Tibial artery (tissue), 4 donors: ENCODE measurements at regions not wholly inside any gene's neighbourhood (a gene's known extent, or its start where the extent isn't known, plus 50 kb on each side); places are given as distances from the start of the nearest gene placed in this dataset.

Source experiments
- DNase-seq, 2 donors: peaks; one replicate each; pipeline ENCODE4 v3.0.0-alpha.2; 2019
- H3K27ac ChIP-seq, 2 donors: fragments of 200-600 bp; sonication (generic) in 1 of 2; 1 replicate in 1 of 2; 2 replicates in 1 of 2; pipeline ENCODE4 v1.5.1; 2018 to 2019; ENCODE audit warnings: mild to moderate bottlenecking in 1 of 2
- H3K27me3 ChIP-seq, 2 donors: fragments of 200-600 bp; sonication (generic) in 1 of 2; one replicate each; pipeline versions ENCODE4 v1.5.1 to v1.6.0; 2016 to 2019
- H3K36me3 ChIP-seq, 3 donors: fragments of 200-600 bp; sonication (generic) in 2 of 3; one replicate each; pipeline ENCODE4 v1.5.1; 2016 to 2019; ENCODE audit warnings: mild to moderate bottlenecking in 2 of 3
- H3K4me1 ChIP-seq, 4 donors: fragments of 200-600 bp; sonication (generic) in 2 of 4; 1 replicate in 3 of 4; 2 replicates in 1 of 4; pipeline ENCODE4 v1.5.1; 2016 to 2019
- H3K4me3 ChIP-seq, 2 donors: fragments of 200-600 bp; sonication (generic) in 1 of 2; 1 replicate in 1 of 2; 2 replicates in 1 of 2; pipeline ENCODE4 v1.5.1; 2018 to 2019; ENCODE audit warnings: mild to moderate bottlenecking in 2 of 2
- H3K9me3 ChIP-seq, 3 donors: fragments of 200-600 bp; sonication (generic) in 1 of 3; one replicate each; pipeline ENCODE4 v1.5.1; 2016 to 2019
- intact Hi-C: fragments of 100-400 bp; cut with DNase I; formaldehyde crosslinking; loops from one replicate; pipeline ENCODE4 v1.15.0; 2023; ENCODE audit warnings: low total_unique reads
- TF ChIP-seq, protein P1 (sequence below), 2 experiments: fragments of 200-600 bp in 1 of 2; fragments of 450-650 bp in 1 of 2; IDR thresholded peaks; one replicate each; pipeline ENCODE4 v1.5.1; 2017 to 2019; ENCODE audit warnings: antibody characterized with exemption in 2 of 2, mild to moderate bottlenecking in 1 of 2, moderate library complexity in 1 of 2

DNA sequence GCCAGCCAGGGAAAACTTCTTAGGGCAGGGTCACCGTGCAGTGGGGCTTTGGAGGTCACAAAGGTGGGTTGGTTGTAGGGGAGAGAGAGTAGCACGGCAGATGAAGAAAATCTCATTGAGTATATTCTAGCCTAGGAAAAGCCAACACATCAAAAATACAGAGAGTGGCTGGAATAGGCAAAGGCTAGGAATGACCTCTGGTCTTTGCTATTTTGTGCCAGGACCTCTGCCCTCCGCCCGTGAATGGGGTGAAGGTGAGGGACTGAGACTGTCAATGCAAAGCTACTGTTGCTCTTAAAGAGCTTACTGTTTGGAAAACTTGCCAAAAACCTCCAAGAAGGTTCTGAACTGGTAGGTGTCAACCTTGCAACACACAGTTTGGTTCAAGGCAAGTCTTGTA lies 346.7 kb downstream of the CDH26 start:
- Histone ChIP-seq H3K4me1 (no peaks in the 10 kb centered on the region), H3K36me3 (no peaks in the 10 kb centered on the region), H3K27me3 (no peaks in the 10 kb centered on the region), H3K27ac (no peak overlapping the region), H3K4me3 (no peak overlapping the region), H3K9me3 (no peaks in the 10 kb centered on the region)
- TF ChIP-seq, protein P1, sequence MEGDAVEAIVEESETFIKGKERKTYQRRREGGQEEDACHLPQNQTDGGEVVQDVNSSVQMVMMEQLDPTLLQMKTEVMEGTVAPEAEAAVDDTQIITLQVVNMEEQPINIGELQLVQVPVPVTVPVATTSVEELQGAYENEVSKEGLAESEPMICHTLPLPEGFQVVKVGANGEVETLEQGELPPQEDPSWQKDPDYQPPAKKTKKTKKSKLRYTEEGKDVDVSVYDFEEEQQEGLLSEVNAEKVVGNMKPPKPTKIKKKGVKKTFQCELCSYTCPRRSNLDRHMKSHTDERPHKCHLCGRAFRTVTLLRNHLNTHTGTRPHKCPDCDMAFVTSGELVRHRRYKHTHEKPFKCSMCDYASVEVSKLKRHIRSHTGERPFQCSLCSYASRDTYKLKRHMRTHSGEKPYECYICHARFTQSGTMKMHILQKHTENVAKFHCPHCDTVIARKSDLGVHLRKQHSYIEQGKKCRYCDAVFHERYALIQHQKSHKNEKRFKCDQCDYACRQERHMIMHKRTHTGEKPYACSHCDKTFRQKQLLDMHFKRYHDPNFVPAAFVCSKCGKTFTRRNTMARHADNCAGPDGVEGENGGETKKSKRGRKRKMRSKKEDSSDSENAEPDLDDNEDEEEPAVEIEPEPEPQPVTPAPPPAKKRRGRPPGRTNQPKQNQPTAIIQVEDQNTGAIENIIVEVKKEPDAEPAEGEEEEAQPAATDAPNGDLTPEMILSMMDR (IDR thresholded peaks at IDR 0.05) = no peak
- intact Hi-C loops = no loop called here
- no peak for DNase-seq

DNA sequence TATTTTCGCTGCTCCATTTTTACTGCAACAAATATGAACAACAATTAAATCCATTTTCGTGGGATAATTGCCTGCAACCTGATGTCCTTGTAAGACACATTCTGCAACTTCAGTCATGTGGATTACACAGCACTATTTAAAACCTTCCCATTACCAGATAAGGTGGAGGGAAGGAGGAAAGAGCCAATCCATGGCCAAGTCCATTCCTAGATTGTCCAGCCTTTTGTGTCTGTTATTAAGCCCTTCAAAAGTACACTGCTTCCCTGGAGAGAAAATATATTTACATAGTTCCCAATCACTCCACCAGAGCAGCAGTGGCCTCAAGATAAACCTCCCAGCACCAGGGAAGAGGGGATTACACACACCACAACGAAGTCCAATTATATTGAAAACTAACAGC lies 347.9 kb downstream of the CDH26 start:
- Histone ChIP-seq H3K4me3 (no peak overlapping the region), H3K9me3 (no peaks in the 10 kb centered on the region), H3K27ac (no peak overlapping the region), H3K4me1 (no peaks in the 10 kb centered on the region), H3K36me3 (no peaks in the 10 kb centered on the region), H3K27me3 (no peaks in the 10 kb centered on the region)
- DNase-seq = no peak
- intact Hi-C loops = no loop called here
- TF ChIP-seq, protein P1 (IDR thresholded peaks at IDR 0.05) = no peak

DNA sequence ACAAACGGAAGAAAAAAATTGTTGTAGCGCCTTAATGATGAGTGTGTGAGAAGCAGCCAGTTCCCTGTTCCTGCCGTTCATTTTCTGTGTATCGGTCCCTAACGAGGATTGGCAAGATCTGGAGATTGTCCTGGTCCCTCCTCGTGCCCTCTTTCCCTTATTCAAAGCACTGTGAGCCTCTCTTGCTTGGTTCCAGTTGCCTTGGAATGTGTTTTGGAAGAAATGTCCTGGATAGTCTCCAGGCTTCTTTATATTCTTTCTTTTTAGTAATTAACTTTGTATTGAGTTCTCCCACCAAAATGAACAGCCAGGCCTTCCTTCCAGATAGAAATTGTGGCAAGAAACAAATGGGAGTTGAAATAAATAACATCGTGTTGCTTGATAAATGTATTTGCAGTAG lies 348.3 kb downstream of the CDH26 start:
- H3K9me3 ChIP-seq = no peaks in the 10 kb centered on the region

DNA sequence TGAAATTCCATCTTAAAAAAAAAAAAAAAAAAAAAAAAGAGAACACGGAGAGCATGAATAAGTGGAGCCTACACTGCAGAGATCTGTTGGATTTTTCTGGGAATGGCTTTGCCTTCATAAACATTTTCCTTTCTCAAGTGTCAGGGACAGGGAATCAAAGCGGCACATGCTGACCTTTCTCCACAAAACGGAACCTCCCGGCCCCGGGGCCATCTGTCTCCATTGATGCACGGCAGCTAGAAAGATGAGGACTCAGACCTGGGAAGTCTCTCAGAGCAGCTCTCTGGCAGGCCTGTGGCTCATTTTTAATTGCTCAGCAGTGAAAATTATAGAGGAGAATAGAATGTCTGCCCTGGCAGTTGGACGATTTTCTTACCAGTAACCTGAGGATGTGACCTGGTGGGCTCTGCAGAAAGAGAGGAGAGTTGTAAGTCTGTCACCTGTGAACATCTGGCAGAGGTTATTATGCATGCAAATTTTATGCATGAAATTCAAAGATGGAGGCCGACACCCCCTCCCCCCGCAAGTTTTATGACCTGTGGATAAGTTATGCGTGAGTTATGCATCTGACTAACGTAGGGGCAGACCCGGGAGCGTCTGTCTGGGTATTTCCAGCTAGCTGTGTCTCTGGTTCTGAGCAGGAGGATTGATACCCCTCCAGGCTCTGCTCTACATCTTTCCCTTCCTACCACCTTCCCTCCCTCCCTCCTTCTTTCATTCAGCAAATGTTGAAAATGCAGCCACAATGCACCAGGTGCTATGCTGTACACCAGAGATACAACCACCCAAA lies 352.5 kb downstream of the CDH26 start:
- no peak for DNase-seq
- intact Hi-C loops = no loop called here

More for the DNA sequence above, 348.3 kb downstream of the CDH26 start:
- Histone ChIP-seq H3K4me3 (no peak overlapping the region), H3K36me3 (no peaks in the 10 kb centered on the region), H3K27me3 (no peaks in the 10 kb centered on the region), H3K27ac (no peak overlapping the region), H3K4me1 (no peaks in the 10 kb centered on the region)
- TF ChIP-seq, protein P1 (IDR thresholded peaks at IDR 0.05) = no peak
- no peak for DNase-seq
- intact Hi-C loops = no loop called here

DNA sequence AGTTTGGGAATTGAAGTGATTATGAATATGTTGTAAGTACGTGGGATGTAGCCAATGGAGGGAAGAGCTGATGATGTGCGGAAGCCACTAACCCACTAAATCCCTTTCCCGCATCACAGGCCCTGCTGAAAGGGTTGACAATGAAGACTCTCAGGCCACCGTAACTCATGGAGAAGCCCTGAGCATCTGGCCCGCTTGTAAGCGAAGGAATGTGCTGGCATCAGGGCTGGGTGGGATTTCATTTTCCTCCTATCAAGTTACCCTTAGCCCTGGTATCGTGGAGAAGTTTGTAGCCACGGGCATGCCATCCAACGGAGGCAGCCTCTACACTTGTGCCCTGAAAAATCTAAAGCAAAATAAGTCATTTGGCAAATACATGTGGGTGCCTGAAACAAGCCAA lies 355.0 kb downstream of the CDH26 start:
- no peak for DNase-seq
- Histone ChIP-seq H3K9me3 (no peaks in the 10 kb centered on the region), H3K36me3 (no peaks in the 10 kb centered on the region), H3K27me3 (no peaks in the 10 kb centered on the region), H3K4me3 (no peak overlapping the region), H3K4me1 (no peaks in the 10 kb centered on the region), H3K27ac (no peak overlapping the region)
- intact Hi-C loops = no loop called here
- TF ChIP-seq, protein P1 (IDR thresholded peaks at IDR 0.05) = no peak

More for the DNA sequence above, 352.5 kb downstream of the CDH26 start:
- H3K4me3 ChIP-seq = no peak overlapping the region
- H3K27me3 ChIP-seq = no peaks in the 10 kb centered on the region
- H3K36me3 ChIP-seq = no peaks in the 10 kb centered on the region
- H3K9me3 ChIP-seq = no peaks in the 10 kb centered on the region
- no peak overlapping the region for H3K27ac ChIP-seq
- TF ChIP-seq, protein P1 (IDR thresholded peaks at IDR 0.05) = no peak
- H3K4me1 ChIP-seq = no peaks in the 10 kb centered on the region
